Ovary (tissue), 3 donors: ENCODE measurements at regions not wholly inside any gene's neighbourhood (a gene's known extent, or its start where the extent isn't known, plus 50 kb on each side); places are given as distances from the start of the nearest gene placed in this dataset.

ENCODE experiments used
- CTCF ChIP-seq, 3 donors: fragments of 450-650 bp in 2 of 3; fragments of 200-600 bp in 1 of 3; IDR thresholded peaks; one replicate each; pipeline versions ENCODE4 v1.5.1 to v1.8.0; 2016 to 2022; ENCODE audit warnings: antibody characterized with exemption in 3 of 3, mild to moderate bottlenecking in 1 of 3
- EP300 ChIP-seq: sonication (generic); formaldehyde crosslinking; IDR thresholded peaks from one replicate; pipeline ENCODE4 v1.6.1; 2017; ENCODE audit warnings: antibody characterized with exemption
- donor health status: DM: no; HTN: no; CAD: no.

GRCh38 chr1:199644912-199645311 is 382.6 kb upstream of the NR5A2 start:
- TF ChIP-seq EP300 (no peak), CTCF (IDR thresholded peaks at IDR 0.05) (no peak)
